ENCODE measurements at regions not wholly inside any gene's neighbourhood (a gene's known extent, or its start where the extent isn't known, plus 50 kb on each side); places are given as distances from the start of the nearest gene placed in this dataset.

- DNase-seq (ENCODE audit: low spot score) (no peak), ATAC-seq (ENCODE audit: low FRiP score) (no peak)
- TF ChIP-seq, protein P1, sequence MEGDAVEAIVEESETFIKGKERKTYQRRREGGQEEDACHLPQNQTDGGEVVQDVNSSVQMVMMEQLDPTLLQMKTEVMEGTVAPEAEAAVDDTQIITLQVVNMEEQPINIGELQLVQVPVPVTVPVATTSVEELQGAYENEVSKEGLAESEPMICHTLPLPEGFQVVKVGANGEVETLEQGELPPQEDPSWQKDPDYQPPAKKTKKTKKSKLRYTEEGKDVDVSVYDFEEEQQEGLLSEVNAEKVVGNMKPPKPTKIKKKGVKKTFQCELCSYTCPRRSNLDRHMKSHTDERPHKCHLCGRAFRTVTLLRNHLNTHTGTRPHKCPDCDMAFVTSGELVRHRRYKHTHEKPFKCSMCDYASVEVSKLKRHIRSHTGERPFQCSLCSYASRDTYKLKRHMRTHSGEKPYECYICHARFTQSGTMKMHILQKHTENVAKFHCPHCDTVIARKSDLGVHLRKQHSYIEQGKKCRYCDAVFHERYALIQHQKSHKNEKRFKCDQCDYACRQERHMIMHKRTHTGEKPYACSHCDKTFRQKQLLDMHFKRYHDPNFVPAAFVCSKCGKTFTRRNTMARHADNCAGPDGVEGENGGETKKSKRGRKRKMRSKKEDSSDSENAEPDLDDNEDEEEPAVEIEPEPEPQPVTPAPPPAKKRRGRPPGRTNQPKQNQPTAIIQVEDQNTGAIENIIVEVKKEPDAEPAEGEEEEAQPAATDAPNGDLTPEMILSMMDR (IDR thresholded peaks at IDR 0.05): no peak
These were observed 82.9 kb upstream of the TAB3 start for GRCh38 chrX:30971774-30972603.

DNA sequence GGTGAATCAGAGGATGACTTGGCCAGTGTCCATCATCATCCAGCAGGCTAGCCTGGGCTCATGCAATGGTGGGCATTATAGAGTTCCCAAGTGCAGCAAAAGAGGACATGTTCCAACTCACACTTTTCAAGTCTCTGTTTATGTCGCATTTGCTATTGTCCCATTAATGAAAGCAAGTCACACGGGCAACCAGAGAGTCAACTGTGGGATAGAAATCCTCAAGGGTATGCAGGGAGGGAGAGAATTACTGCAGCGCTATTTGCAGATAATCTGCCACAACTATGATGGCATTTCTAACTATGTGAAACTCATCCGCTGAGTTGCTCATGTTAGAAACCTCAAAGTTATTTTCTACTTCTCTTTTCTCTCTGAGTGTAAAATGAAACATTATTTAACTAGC, 78.5 kb upstream of the TAB3 start:
- ATAC-seq (ENCODE audit: low FRiP score) (no peak), DNase-seq (ENCODE audit: low spot score) (no peak)
- TF ChIP-seq, protein P1 (IDR thresholded peaks at IDR 0.05): no peak

DNA sequence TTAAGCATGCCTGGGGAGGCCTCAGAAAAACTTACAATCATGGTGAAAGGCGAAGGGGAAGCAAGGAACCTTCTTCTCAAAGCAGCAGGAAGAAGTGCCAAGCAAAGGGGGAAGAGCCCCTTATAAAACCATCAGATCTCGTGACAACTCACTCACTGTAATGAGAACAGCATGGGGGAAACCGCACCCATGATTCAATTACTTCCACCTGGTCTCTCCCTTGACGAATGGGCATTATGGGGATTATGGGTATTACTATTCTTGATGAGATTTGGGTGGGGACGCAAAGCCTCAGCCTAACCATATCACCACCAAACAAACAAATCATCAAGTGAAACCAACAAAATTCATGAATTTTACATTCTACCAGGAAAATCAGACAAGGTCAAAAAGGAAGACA, 76.7 kb upstream of the TAB3 start:
- no peak for DNase-seq (ENCODE audit: low spot score)
- TF ChIP-seq, protein P1 (IDR thresholded peaks at IDR 0.05): no peak
- no peak for ATAC-seq (ENCODE audit: low FRiP score)

- no peak for DNase-seq (ENCODE audit: low spot score)
- TF ChIP-seq, protein P1 (IDR thresholded peaks at IDR 0.05): no peak
- no peak for ATAC-seq (ENCODE audit: low FRiP score)
These were observed 72.5 kb upstream of the TAB3 start for GRCh38 chrX:30961387-30962174.

DNA sequence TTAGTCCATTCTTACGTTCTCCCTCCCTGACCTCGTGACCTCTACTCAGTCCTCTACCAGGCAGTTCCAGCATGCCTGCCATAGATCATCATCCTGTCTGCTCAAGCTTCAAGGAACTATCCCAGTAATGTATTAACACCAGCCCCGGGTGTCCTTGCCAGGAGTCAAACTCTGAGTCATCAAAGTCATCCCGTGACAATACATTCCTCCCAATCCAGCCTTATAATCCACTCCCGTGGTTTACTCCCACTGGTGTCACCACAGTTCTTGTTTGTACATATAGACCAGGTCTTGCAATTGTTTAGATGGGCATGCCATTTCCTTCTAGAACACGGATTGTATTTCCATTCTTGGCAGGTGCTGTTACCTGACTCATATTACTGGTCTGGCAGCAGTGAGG, 68.7 kb upstream of the TAB3 start:
- TF ChIP-seq, protein P1 (IDR thresholded peaks at IDR 0.05): no peak
- DNase-seq (ENCODE audit: low spot score) (no peak), ATAC-seq (ENCODE audit: low FRiP score) (peak; percentile 57)

GRCh38 chrX:30955687-30956086, 66.6 kb upstream of the TAB3 start:
- ATAC-seq (ENCODE audit: low FRiP score): no peak
- no peak for DNase-seq (ENCODE audit: low spot score)
- TF ChIP-seq, protein P1 (IDR thresholded peaks at IDR 0.05): no peak

All from omental fat pad (tissue), 3 donors.